ENCODE measurements at regions not wholly inside any gene's neighbourhood (a gene's known extent, or its start where the extent isn't known, plus 50 kb on each side); places are given as distances from the start of the nearest gene placed in this dataset.

DNA sequence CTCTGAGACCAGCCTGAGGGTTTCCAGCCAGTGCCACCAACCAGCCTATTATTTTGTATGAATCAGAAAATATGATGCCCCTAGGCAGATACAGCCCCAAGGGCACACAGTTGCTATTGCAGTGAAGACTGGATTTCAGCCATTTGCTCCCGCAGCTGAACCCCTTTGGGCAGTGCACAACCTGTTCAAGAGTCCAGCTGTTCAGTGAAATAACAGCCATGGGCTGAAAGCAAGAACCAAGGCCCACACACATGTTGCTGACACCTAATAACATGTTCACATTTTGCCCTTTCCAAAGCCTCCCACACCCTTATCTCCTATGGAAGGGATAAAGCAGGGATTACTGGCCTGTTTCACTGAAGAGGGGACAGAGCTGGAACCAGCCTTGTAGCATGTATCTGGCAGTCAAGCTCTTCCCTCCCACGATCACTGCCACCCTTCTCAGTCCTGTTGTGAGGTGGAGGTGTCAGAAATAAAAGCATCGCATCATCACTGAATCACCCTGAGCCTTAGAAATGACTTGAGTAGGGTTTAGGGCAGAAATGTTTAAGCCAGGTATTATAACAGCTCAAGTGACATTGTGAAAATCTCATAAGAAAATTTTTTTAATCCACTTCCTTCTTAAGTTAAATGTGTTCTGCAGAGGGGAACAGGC, 137.1 kb upstream of the FSTL4 start:
- Mint-ChIP-seq H3K4me3 (ENCODE audit: unreplicated experiment) (no peak overlapping the region), H3K4me1 (ENCODE audit: unreplicated experiment) (peaks cover 3% of the 10 kb centered on the region), H3K9me3 (ENCODE audit: unreplicated experiment) (no peaks in the 10 kb centered on the region), H3K27ac (ENCODE audit: unreplicated experiment) (no peak overlapping the region), H3K36me3 (ENCODE audit: low read depth, unreplicated experiment) (no peaks in the 10 kb centered on the region), H3K27me3 (ENCODE audit: unreplicated experiment) (no peaks in the 10 kb centered on the region)
- TF ChIP-seq, protein P1, sequence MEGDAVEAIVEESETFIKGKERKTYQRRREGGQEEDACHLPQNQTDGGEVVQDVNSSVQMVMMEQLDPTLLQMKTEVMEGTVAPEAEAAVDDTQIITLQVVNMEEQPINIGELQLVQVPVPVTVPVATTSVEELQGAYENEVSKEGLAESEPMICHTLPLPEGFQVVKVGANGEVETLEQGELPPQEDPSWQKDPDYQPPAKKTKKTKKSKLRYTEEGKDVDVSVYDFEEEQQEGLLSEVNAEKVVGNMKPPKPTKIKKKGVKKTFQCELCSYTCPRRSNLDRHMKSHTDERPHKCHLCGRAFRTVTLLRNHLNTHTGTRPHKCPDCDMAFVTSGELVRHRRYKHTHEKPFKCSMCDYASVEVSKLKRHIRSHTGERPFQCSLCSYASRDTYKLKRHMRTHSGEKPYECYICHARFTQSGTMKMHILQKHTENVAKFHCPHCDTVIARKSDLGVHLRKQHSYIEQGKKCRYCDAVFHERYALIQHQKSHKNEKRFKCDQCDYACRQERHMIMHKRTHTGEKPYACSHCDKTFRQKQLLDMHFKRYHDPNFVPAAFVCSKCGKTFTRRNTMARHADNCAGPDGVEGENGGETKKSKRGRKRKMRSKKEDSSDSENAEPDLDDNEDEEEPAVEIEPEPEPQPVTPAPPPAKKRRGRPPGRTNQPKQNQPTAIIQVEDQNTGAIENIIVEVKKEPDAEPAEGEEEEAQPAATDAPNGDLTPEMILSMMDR (IDR thresholded peaks at IDR 0.05; ENCODE audit: unreplicated experiment), result no peak
- no peak for DNase-seq (ENCODE audit: low spot score)

DNA sequence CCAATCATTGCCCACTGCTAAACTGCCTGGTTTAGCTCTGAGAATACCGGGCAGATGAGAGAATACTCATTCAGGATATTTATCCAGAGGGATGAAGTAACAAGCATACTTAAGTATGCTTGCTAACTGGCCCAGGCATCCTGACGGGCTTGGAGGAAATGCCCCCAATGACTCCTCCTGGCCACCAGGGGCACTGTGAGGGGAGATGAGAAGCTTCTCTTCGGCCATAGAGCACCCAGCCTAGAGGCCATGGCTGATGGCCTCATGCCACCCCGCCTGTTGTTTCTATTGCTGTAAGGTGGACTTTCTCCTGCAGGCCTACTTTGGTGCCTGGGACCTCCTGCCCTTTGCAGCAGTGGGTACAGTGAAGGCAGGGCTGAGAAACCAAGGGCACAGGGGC, 134.5 kb upstream of the FSTL4 start:
- H3K36me3 Mint-ChIP-seq (ENCODE audit: low read depth, unreplicated experiment), result no peaks in the 10 kb centered on the region
- H3K4me3 Mint-ChIP-seq (ENCODE audit: unreplicated experiment), result no peak overlapping the region
- H3K27me3 Mint-ChIP-seq (ENCODE audit: unreplicated experiment), result no peaks in the 10 kb centered on the region
- DNase-seq (ENCODE audit: low spot score), result peak; percentile 8
- H3K9me3 Mint-ChIP-seq (ENCODE audit: unreplicated experiment), result no peaks in the 10 kb centered on the region
- TF ChIP-seq, protein P1 (IDR thresholded peaks at IDR 0.05; ENCODE audit: unreplicated experiment), result peak; percentile 50
- peaks cover 9% of the 10 kb centered on the region for H3K4me1 Mint-ChIP-seq (ENCODE audit: unreplicated experiment)
- no peak overlapping the region for H3K27ac Mint-ChIP-seq (ENCODE audit: unreplicated experiment)

DNA sequence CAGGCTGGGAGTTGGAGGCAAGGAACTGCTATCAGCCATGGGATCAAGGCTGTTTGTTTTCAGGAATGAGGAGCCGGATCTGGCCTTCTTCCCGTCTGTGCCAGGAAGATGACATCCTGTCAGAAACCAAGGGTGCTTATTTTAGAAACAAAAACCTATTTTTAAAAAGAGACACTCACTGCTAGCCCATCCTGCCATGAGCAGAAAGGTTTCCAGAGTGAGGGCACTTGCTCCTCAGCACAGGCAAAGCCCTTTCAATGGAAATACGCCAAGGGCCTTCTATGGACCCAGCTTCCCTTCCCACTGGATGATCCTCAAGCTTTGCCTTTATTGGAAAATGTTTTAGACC, 132.6 kb upstream of the FSTL4 start:
- H3K36me3 Mint-ChIP-seq (ENCODE audit: low read depth, unreplicated experiment), result no peaks in the 10 kb centered on the region
- H3K27ac Mint-ChIP-seq (ENCODE audit: unreplicated experiment), result peak overlapping the region; percentile 74
- no peaks in the 10 kb centered on the region for H3K27me3 Mint-ChIP-seq (ENCODE audit: unreplicated experiment)
- H3K4me3 Mint-ChIP-seq (ENCODE audit: unreplicated experiment), result no peak overlapping the region
- peaks cover 9% of the 10 kb centered on the region for H3K4me1 Mint-ChIP-seq (ENCODE audit: unreplicated experiment)
- peak; percentile 10 for DNase-seq (ENCODE audit: low spot score)
- TF ChIP-seq, protein P1 (IDR thresholded peaks at IDR 0.05; ENCODE audit: unreplicated experiment), result no peak
- H3K9me3 Mint-ChIP-seq (ENCODE audit: unreplicated experiment), result peaks cover 4% of the 10 kb centered on the region

DNA sequence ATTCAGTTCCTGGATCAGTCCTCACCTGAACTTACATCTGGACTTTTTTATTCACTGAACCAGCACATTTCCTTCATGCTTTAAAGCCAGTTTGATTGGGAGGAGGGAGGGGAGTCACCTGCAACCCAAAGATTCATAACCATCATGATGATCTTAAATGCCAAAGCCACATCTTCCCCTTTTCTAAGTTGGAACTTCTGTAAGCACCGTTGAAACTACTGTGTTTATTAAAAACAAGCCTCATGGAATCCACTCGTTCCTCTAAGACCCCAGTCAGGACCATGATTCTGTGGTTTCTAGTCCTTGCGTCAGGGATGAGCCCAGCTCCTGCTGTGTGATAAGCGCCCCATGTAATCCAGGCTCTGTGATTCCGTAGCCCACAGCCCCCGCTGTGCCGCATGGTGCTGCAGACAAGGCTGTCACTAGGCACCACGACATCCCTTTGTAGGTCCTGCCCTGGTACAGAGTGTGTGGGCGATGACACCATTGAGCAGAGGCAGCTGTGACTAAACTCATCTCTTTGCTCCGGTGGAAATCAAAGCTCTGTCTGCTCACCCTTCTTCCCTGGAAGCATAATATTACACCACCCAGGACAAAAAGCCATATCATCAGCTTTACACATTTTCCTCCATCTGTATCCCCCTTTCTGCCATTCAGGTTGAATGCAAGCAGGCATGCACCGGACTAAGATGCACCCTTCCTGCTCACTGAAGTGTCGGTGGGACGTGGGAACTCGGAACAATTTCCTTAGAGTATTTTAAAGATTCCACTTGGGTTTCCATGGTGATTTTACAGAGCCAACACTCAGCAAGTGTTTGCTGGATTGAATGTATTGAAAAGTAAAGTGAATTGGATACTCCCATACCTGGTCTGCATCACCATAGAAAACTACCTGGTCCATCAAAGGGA, 132.0 kb upstream of the FSTL4 start:
- TF ChIP-seq, protein P1 (IDR thresholded peaks at IDR 0.05; ENCODE audit: unreplicated experiment), result no peak
- Mint-ChIP-seq H3K9me3 (ENCODE audit: unreplicated experiment) (peaks cover 4% of the 10 kb centered on the region), H3K27ac (ENCODE audit: unreplicated experiment) (no peak overlapping the region), H3K4me1 (ENCODE audit: unreplicated experiment) (peaks cover 9% of the 10 kb centered on the region), H3K4me3 (ENCODE audit: unreplicated experiment) (no peak overlapping the region), H3K36me3 (ENCODE audit: low read depth, unreplicated experiment) (no peaks in the 10 kb centered on the region), H3K27me3 (ENCODE audit: unreplicated experiment) (no peaks in the 10 kb centered on the region)
- no peak for DNase-seq (ENCODE audit: low spot score)
